Ovary (tissue), 7 donors: ENCODE measurements at regions not wholly inside any gene's neighbourhood (a gene's known extent, or its start where the extent isn't known, plus 50 kb on each side); places are given as distances from the start of the nearest gene placed in this dataset.

Experiments
- DNase-seq, 5 donors: peaks; one replicate each; pipeline ENCODE4 v3.0.0-alpha.2; 2019 to 2020
- H3K27ac ChIP-seq, 2 donors: fragments of 200-600 bp; one replicate each; pipeline versions ENCODE4 v1.5.1 to v1.8.0; 2019 to 2022
- H3K27me3 ChIP-seq: fragments of 200-600 bp; one replicate; pipeline ENCODE4 v1.8.0; 2022
- H3K36me3 ChIP-seq: fragments of 200-600 bp; sonication (generic); one replicate; pipeline ENCODE4 v1.5.1; 2019
- H3K4me1 ChIP-seq: one replicate; pipeline ENCODE4 v1.8.1; 2013; ENCODE audit warnings: mild to moderate bottlenecking, moderate library complexity; ENCODE audit not compliant: insufficient read depth
- H3K4me3 ChIP-seq: fragments of 200-600 bp; sonication (generic); one replicate; pipeline ENCODE4 v1.5.1; 2017
- H3K9me3 ChIP-seq, 2 donors: fragments of 200-600 bp in 1 of 2; sonication (generic) in 1 of 2; one replicate each; pipeline versions ENCODE4 v1.5.1 to v1.8.1; 2013 to 2019; ENCODE audit warnings: mild to moderate bottlenecking in 1 of 2, moderate library complexity in 1 of 2
- EP300 ChIP-seq: sonication (generic); formaldehyde crosslinking; IDR thresholded peaks from one replicate; pipeline ENCODE4 v1.6.1; 2017; ENCODE audit warnings: antibody characterized with exemption
- POLR2A ChIP-seq: fragments of 450-650 bp; IDR thresholded peaks from one replicate; pipeline ENCODE4 v1.6.1; 2017; ENCODE audit warnings: antibody characterized with exemption, mild to moderate bottlenecking, moderate library complexity
- WGBS, 3 donors: extraction: QIAGEN DNeasy Blood & Tissue Kit in 1 of 3; methylation state at CpG; one replicate each; pipeline versions ENCODE4 v1.1.5 to v1.1.7; 2013 to 2017; 5-methylcytosine and 5-hydroxymethylcytosine counted together
- intact Hi-C, 4 donors: fragments of 100-400 bp; cut with DNase I; formaldehyde crosslinking; loops; one replicate each; pipeline versions ENCODE4 v1.11.0 to v1.15.1; 2022 to 2023
- TF ChIP-seq, protein P1 (sequence below), 3 donors: fragments of 450-650 bp in 2 of 3; fragments of 200-600 bp in 1 of 3; IDR thresholded peaks; one replicate each; pipeline versions ENCODE4 v1.5.1 to v1.8.0; 2016 to 2022; ENCODE audit warnings: antibody characterized with exemption in 3 of 3, mild to moderate bottlenecking in 1 of 3
- donor health status: DM: no; HTN: no; CAD: no; lungs with moderate emphysema.
- donor health status: DM: no; HTN: no; CAD: no.
- donor health status: Bipolar disorder and iron deficiency.
- donor health status: DM: no; HTN: no; CAD: no.
- donor health status: DM: yes; HTN: yes; CAD: no.

DNA sequence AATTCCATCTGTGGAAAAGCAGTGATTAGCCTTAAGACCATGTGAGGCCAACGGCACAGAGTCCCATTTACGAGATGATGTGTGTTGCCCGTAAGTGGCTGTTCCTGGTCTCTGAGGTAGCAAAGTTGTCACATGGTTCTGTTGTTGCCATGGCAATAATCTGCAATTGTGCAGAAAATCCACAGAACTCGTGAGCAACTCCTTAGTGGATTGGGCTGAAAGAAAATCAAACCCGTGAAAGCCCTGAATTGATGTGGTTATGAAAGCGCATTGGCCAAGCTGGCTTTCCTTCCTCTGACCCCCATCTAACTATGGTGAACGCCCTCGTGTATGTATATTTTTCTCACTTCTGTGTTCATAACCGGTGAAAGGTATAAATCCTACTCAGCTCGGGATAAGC lies 614.7 kb downstream of the EBF1 start:
- no peak overlapping the region for H3K27ac ChIP-seq
- intact Hi-C loops = no loop called here
- H3K9me3 ChIP-seq = no peaks in the 10 kb centered on the region
- H3K27me3 ChIP-seq = no peaks in the 10 kb centered on the region
- peak in 1 of 5 donors; percentile 29 for DNase-seq
- H3K36me3 ChIP-seq = no peaks in the 10 kb centered on the region
- WGBS, 3 donors = 72 to 87% (median 83%) methylated on average over 10 of the region's 10 CpGs
- no peak for TF ChIP-seq POLR2A
- TF ChIP-seq, protein P1, sequence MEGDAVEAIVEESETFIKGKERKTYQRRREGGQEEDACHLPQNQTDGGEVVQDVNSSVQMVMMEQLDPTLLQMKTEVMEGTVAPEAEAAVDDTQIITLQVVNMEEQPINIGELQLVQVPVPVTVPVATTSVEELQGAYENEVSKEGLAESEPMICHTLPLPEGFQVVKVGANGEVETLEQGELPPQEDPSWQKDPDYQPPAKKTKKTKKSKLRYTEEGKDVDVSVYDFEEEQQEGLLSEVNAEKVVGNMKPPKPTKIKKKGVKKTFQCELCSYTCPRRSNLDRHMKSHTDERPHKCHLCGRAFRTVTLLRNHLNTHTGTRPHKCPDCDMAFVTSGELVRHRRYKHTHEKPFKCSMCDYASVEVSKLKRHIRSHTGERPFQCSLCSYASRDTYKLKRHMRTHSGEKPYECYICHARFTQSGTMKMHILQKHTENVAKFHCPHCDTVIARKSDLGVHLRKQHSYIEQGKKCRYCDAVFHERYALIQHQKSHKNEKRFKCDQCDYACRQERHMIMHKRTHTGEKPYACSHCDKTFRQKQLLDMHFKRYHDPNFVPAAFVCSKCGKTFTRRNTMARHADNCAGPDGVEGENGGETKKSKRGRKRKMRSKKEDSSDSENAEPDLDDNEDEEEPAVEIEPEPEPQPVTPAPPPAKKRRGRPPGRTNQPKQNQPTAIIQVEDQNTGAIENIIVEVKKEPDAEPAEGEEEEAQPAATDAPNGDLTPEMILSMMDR (IDR thresholded peaks at IDR 0.05) = no peak
- no peak for TF ChIP-seq EP300
- H3K4me3 ChIP-seq = no peak overlapping the region
- H3K4me1 ChIP-seq = peaks cover 15% of the 10 kb centered on the region

DNA sequence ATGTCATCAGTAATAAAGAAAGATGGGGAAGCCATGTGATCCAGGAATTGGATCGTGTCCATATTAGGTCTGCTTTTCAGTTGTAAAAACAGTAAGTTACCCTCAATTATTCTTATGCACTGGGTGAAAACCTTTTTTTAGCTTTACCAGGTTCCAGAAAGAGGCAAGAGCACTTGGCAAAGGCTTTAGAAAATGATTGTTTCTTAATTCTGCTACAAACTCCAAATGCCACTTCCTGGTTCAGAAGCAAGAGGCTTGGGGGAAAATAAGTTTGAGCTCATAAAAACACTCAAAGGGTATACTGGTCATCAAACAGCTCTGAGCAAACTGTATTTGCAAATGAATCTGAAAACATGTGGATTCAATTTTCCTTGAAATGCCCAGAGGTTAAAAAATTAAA lies 615.6 kb downstream of the EBF1 start:
- intact Hi-C loops = no loop called here
- no peak for DNase-seq
- no peak for TF ChIP-seq EP300
- no peak for TF ChIP-seq POLR2A
- TF ChIP-seq, protein P1 (IDR thresholded peaks at IDR 0.05) = no peak
- H3K4me3 ChIP-seq = no peak overlapping the region
- H3K27me3 ChIP-seq = no peaks in the 10 kb centered on the region
- H3K27ac ChIP-seq = no peak overlapping the region
- H3K36me3 ChIP-seq = no peaks in the 10 kb centered on the region
- H3K9me3 ChIP-seq = no peaks in the 10 kb centered on the region
- WGBS, 3 donors = 30 to 46% (median 42%) methylated on average over 1 of the region's 1 CpG
- H3K4me1 ChIP-seq = peaks cover 15% of the 10 kb centered on the region

DNA sequence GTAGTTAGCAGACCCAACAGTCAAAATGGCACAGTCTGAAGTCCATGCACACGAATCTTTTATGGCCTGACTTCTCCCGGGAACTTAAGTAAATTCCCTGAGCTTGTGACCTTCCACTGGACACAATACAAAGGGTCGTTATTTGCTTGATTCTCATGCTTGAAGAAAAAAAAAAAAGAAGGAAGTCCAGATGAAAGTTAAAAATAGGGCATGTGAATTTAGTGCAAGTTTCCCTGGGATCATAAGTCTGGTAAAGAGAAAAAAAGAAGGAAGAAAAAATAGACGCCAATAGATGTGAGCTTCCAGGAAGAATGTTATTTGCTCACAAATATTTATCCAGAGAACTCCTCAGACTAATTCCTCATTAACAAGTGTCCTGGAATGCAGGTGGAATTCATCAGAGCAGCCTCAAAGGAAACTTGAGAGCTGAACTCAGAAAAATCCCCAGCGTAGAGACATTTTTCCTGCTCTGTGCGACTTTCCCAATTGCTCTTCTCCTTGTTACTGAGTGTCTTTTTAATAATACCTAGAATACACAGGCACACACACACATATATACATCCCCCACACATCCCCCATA lies 616.3 kb downstream of the EBF1 start:
- intact Hi-C loops = no loop called here
- Histone ChIP-seq H3K9me3 (no peaks in the 10 kb centered on the region), H3K27me3 (no peaks in the 10 kb centered on the region), H3K4me1 (peaks cover 13% of the 10 kb centered on the region), H3K4me3 (no peak overlapping the region), H3K27ac (no peak overlapping the region), H3K36me3 (no peaks in the 10 kb centered on the region)
- DNase-seq = no peak
- WGBS, 3 donors = 7 to 15% (median 15%) methylated on average over 6 of the region's 6 CpGs
- TF ChIP-seq POLR2A (no peak), EP300 (no peak)
- TF ChIP-seq, protein P1 (IDR thresholded peaks at IDR 0.05) = no peak

DNA sequence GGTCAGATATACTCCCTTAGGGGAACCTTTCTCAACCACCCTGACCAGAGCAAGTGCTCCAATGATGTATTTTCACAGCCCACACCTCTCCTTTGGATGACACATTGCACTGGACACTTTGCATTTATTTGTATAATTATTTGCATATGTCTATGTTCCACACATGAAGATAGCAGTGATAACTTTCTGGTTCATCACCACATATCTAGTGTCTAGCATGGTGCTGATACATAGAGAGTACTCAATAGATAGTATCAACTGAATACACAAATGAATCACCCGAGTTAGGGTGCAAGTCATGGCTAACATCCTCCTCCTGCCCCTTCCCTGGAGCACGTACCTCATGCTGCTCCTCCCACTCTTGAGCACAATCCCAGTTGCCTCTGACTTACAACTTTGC lies 617.6 kb downstream of the EBF1 start:
- Histone ChIP-seq H3K36me3 (no peaks in the 10 kb centered on the region), H3K9me3 (no peaks in the 10 kb centered on the region), H3K4me3 (no peak overlapping the region), H3K27me3 (no peaks in the 10 kb centered on the region), H3K27ac (no peak overlapping the region), H3K4me1 (peaks cover 11% of the 10 kb centered on the region)
- intact Hi-C loops = no loop called here
- no peak for DNase-seq
- WGBS, 3 donors = 55 to 64% (median 56%) methylated on average over 2 of the region's 2 CpGs
- TF ChIP-seq EP300 (no peak), POLR2A (no peak)
- TF ChIP-seq, protein P1 (IDR thresholded peaks at IDR 0.05) = no peak
